Body of pancreas (tissue), 4 donors: ENCODE measurements at regions not wholly inside any gene's neighbourhood (a gene's known extent, or its start where the extent isn't known, plus 50 kb on each side); places are given as distances from the start of the nearest gene placed in this dataset.

Experiments
- CTCF ChIP-seq, 7 experiments: fragments of 450-650 bp in 4 of 7; fragments of 200-600 bp in 3 of 7; sonication (generic) in 3 of 7; IDR thresholded peaks; one replicate each; pipeline ENCODE4 v1.5.1; 2016 to 2019; ENCODE audit warnings: antibody characterized with exemption in 7 of 7
- POLR2A ChIP-seq, 3 donors: fragments of 450-650 bp; IDR thresholded peaks; one replicate each; pipeline ENCODE4 v1.6.1; 2016; ENCODE audit warnings: antibody characterized with exemption in 3 of 3, mild to moderate bottlenecking in 2 of 3

- no peak for TF ChIP-seq CTCF (IDR thresholded peaks at IDR 0.05)
- no peak for TF ChIP-seq POLR2A (IDR thresholded peaks at IDR 0.05)
Measured at GRCh38 chr9:28839778-28840430, 1266.6 kb upstream of the C9orf72 start.
